T-cell (primary cell): ENCODE measurements at regions not wholly inside any gene's neighbourhood (a gene's known extent, or its start where the extent isn't known, plus 50 kb on each side); places are given as distances from the start of the nearest gene placed in this dataset.

ENCODE experiments used
- ATAC-seq, 4 experiments: fragments of 200-7000 bp in 3 of 4; fragments of 150-1000 bp in 1 of 4; cut with Tn5 transposase; replicated peaks in 1 of 4; 1 replicate in 3 of 4; 2 replicates in 1 of 4; pipeline ENCODE4 v1.10.0; 2021; ENCODE audit warnings: moderate library complexity in 3 of 4, mild to moderate bottlenecking in 2 of 4, moderate number of reproducible peaks in 1 of 4
- CTCF ChIA-PET, 2 donors: fragments of 300-600 bp; sonication (Branson Sonifier 250); formaldehyde crosslinking; loops; one replicate each; lab custom pipeline; 2022; ENCODE audit warnings: antibody characterized with exemption in 2 of 2; lab: Charles Lee
- POLR2A ChIA-PET, 2 donors: fragments of 300-600 bp; sonication (Branson Sonifier 250); formaldehyde crosslinking; loops; one replicate each; lab custom pipeline; 2022; ENCODE audit warnings: antibody characterized with exemption in 2 of 2; lab: Charles Lee
- DNase-seq, 35 experiments: peaks; one replicate each; pipeline versions ENCODE4 v3.0.0 to v3.0.0-alpha.2; 2013 to 2023
- H3K27ac ChIP-seq: one replicate; pipeline ENCODE4 v1.5.1; 2013; ENCODE audit warnings: low read length
- H3K27me3 ChIP-seq, 2 experiments: replicated peaks in 1 of 2; 1 replicate in 1 of 2; 2 replicates in 1 of 2; pipeline versions ENCODE4 v1.6.1 to v1.7.0; 2013; ENCODE audit warnings: low read length in 1 of 2, mixed read lengths in 1 of 2; ENCODE audit not compliant: control insufficient read depth in 2 of 2, insufficient read depth in 2 of 2; ENCODE audit errors: extremely low read depth in 1 of 2
- H3K36me3 ChIP-seq, 2 donors: 1 replicate in 1 of 2; 2 replicates in 1 of 2; pipeline versions ENCODE4 v1.6.1 to v1.7.0; 2013; ENCODE audit warnings: low read length in 1 of 2; ENCODE audit not compliant: control insufficient read depth in 2 of 2, insufficient read depth in 1 of 2; ENCODE audit errors: extremely low read depth in 1 of 2
- H3K4me1 ChIP-seq, 2 experiments: 1 replicate in 1 of 2; 2 replicates in 1 of 2; pipeline versions ENCODE4 v1.6.1 to v1.7.0; 2013; ENCODE audit warnings: low read length in 2 of 2, mixed read lengths in 1 of 2; ENCODE audit not compliant: insufficient read depth in 2 of 2, control insufficient read depth in 1 of 2; ENCODE audit errors: extremely low read depth in 1 of 2
- H3K4me3 ChIP-seq, 2 donors: 1 replicate in 1 of 2; 2 replicates in 1 of 2; pipeline versions ENCODE4 v1.5.1 to v1.7.0; 2013; ENCODE audit warnings: mild to moderate bottlenecking in 2 of 2, low read length in 1 of 2, moderate library complexity in 1 of 2; ENCODE audit not compliant: control insufficient read depth in 1 of 2; ENCODE audit errors: extremely low read depth in 1 of 2
- H3K9me3 ChIP-seq: 2 replicates; pipeline ENCODE4 v1.7.0; 2013
- H3K27ac Mint-ChIP-seq, 2 donors: one replicate each; pipeline ENCODE4 v1.8.0; 2020 to 2021; ENCODE audit warnings: mild to moderate bottlenecking in 2 of 2, mixed read lengths in 2 of 2
- H3K27me3 Mint-ChIP-seq, 2 donors: one replicate each; pipeline ENCODE4 v1.8.0; 2021 to 2022; ENCODE audit warnings: mixed read lengths in 2 of 2
- H3K36me3 Mint-ChIP-seq: one replicate; pipeline ENCODE4 v1.8.0; 2021; ENCODE audit warnings: mixed read lengths
- H3K4me1 Mint-ChIP-seq, 3 donors: one replicate each; pipeline ENCODE4 v1.8.0; 2020 to 2022; ENCODE audit warnings: mixed read lengths in 3 of 3, mild to moderate bottlenecking in 1 of 3
- H3K4me3 Mint-ChIP-seq, 3 donors: one replicate each; pipeline ENCODE4 v1.8.0; 2020 to 2022; ENCODE audit warnings: mild to moderate bottlenecking in 3 of 3, mixed read lengths in 3 of 3, moderate library complexity in 3 of 3
- H3K9me3 Mint-ChIP-seq, 3 donors: one replicate each; pipeline ENCODE4 v1.8.0; 2020 to 2022; ENCODE audit warnings: mixed read lengths in 3 of 3
- WGBS: methylation state at CpG from one replicate; pipeline ENCODE4 v1.1.5; 2013; ENCODE audit warnings: missing lambda C conversion rate; ENCODE audit not compliant: insufficient coverage; 5-methylcytosine and 5-hydroxymethylcytosine counted together

DNA sequence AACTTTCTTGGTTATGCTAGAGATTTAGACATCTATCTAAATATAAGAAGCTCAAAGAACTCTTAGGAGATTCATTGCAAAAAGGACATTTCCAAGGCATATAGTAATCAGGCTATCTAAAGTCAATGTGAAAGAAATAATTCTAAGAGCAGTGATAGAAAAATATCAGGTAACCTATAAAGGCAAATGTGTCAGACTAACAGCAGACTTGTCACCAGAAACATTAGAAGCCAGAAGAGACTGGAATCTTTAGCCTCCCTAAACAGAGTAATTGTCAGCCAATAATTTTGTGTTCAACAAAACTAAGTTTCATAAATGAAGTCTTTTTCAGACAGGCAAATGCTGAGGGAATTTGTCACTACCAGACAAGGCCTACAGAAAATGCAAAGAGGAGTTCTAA is 122.0 kb upstream of the SCAF11 start:
- ChIA-PET CTCF (interaction anchor here in 1 of 2 donors (1.0 kb wide), 1 partner anchor 13 kb away, joined by 3 read pairs; no protein-coding TSS in a partner anchor), POLR2A (interaction anchor here in 1 of 2 donors (0.5 kb wide), 1 partner anchor 1619 kb away, joined by 3 read pairs; no protein-coding TSS in a partner anchor)
- Mint-ChIP-seq H3K9me3 (peaks cover 7 to 12% (median 9%) of the 10 kb centered on the region in 3 donors), H3K27me3 (peaks cover 8 to 9% of the 10 kb centered on the region in 2 donors), H3K4me3 (no peak overlapping the region), H3K4me1 (peaks cover 0 to 6% (median 0%) of the 10 kb centered on the region in 3 donors), H3K36me3 (peaks cover 5% of the 10 kb centered on the region), H3K27ac (no peak overlapping the region)
- peaks cover 0 to 9% of the 10 kb centered on the region in 2 experiments for H3K27me3 ChIP-seq
- no peaks in the 10 kb centered on the region for H3K4me1 ChIP-seq
- DNase-seq (no peak), ATAC-seq (no peak)
- no peak overlapping the region for H3K4me3 ChIP-seq
- no peak overlapping the region for H3K27ac ChIP-seq
- no peaks in the 10 kb centered on the region for H3K9me3 ChIP-seq
- H3K36me3 ChIP-seq, result no peaks in the 10 kb centered on the region

DNA sequence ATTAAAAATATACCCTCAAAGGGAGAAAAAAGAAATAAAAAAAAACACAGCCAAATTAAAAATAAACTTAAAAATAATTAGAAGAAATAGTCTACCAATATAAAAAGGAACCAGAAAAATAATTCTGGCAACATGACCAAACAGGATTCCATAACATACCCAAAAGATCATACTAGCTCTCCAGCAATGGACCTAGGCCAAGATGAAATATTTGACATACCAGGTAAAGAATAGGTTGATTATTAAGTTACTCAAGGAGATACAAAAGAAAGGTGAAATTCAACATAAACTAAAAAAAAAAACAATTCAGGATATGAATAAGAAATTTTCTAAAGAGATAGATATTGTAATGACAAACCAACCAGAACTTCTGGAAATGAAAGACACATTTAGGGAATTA is 121.3 kb upstream of the SCAF11 start:
- Histone ChIP-seq H3K27me3 (peaks cover 0 to 9% of the 10 kb centered on the region in 2 experiments), H3K27ac (no peak overlapping the region), H3K9me3 (no peaks in the 10 kb centered on the region), H3K36me3 (no peaks in the 10 kb centered on the region), H3K4me3 (no peak overlapping the region), H3K4me1 (no peaks in the 10 kb centered on the region)
- H3K4me3 Mint-ChIP-seq, result no peak overlapping the region
- H3K27me3 Mint-ChIP-seq, result peaks cover 8 to 9% of the 10 kb centered on the region in 2 donors
- DNase-seq (no peak), ATAC-seq (no peak)
- peaks cover 0 to 6% (median 0%) of the 10 kb centered on the region in 3 donors for H3K4me1 Mint-ChIP-seq
- ChIA-PET CTCF (interaction anchor here in 1 of 2 donors (1.0 kb wide), 1 partner anchor 14 kb away, joined by 3 read pairs; no protein-coding TSS in a partner anchor), POLR2A (interaction anchor here in 1 of 2 donors (0.5 kb wide), 1 partner anchor 1620 kb away, joined by 3 read pairs; no protein-coding TSS in a partner anchor)
- peaks cover 5% of the 10 kb centered on the region for H3K36me3 Mint-ChIP-seq
- H3K27ac Mint-ChIP-seq, result no peak overlapping the region
- H3K9me3 Mint-ChIP-seq, result peaks cover 7 to 12% (median 9%) of the 10 kb centered on the region in 3 donors

- H3K27ac Mint-ChIP-seq, result no peak overlapping the region
- H3K4me3 ChIP-seq, result no peak overlapping the region
- POLR2A ChIA-PET, result no interaction called here
- no peak for ATAC-seq
- CTCF ChIA-PET, result interaction anchor here in 1 of 2 donors (0.5 kb wide), 1 partner anchor 788 kb away, joined by 3 read pairs; no protein-coding TSS in a partner anchor
- WGBS, result no CpG with 5 or more reads among the region's 1 CpG
- peaks cover 5% of the 10 kb centered on the region for H3K36me3 Mint-ChIP-seq
- peaks cover 0 to 12% of the 10 kb centered on the region in 2 experiments for H3K27me3 ChIP-seq
- DNase-seq, result no peak
- no peak overlapping the region for H3K27ac ChIP-seq
- no peaks in the 10 kb centered on the region for H3K9me3 ChIP-seq
- H3K4me1 Mint-ChIP-seq, result peaks cover 0 to 6% (median 0%) of the 10 kb centered on the region in 3 donors
- peaks cover 7 to 12% (median 9%) of the 10 kb centered on the region in 3 donors for H3K9me3 Mint-ChIP-seq
- no peaks in the 10 kb centered on the region for H3K4me1 ChIP-seq
- H3K36me3 ChIP-seq, result no peaks in the 10 kb centered on the region
- H3K4me3 Mint-ChIP-seq, result no peak overlapping the region
- H3K27me3 Mint-ChIP-seq, result peaks cover 8 to 9% of the 10 kb centered on the region in 2 donors
Measured at GRCh38 chr12:46110928-46111699, 120.7 kb upstream of the SCAF11 start.

DNA sequence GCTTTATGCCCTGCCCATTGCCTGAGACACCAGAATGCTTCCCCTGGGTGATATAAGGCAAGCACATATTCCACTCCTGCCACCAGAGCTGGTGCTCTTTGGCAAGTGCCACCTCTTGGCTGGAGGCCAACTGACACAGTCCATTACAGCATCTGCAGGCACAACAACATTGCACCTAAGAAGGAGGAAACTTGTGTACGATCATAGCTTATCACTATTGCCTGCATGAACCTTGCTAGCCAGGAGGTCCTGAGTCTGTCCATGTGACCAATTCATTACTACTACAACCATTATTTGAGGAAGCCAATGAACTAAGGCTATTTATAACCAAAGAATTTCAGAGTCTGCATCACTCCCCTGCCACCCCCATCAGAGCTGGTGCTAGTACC is 119.8 kb upstream of the SCAF11 start:
- POLR2A ChIA-PET, result no interaction called here
- no peak overlapping the region for H3K27ac ChIP-seq
- Mint-ChIP-seq H3K27me3 (peaks cover 9 to 10% of the 10 kb centered on the region in 2 donors), H3K4me3 (no peak overlapping the region), H3K36me3 (peaks cover 5% of the 10 kb centered on the region), H3K9me3 (peaks cover 7 to 12% (median 9%) of the 10 kb centered on the region in 3 donors), H3K4me1 (peaks cover 0 to 6% (median 0%) of the 10 kb centered on the region in 3 donors), H3K27ac (no peak overlapping the region)
- no peak for DNase-seq
- peaks cover 0 to 12% of the 10 kb centered on the region in 2 experiments for H3K27me3 ChIP-seq
- no CpG with 5 or more reads among the region's 1 CpG for WGBS
- no peaks in the 10 kb centered on the region for H3K36me3 ChIP-seq
- CTCF ChIA-PET, result interaction anchor here in 1 of 2 donors (0.5 kb wide), 1 partner anchor 787 kb away, joined by 3 read pairs; no protein-coding TSS in a partner anchor
- ATAC-seq, result no peak
- no peaks in the 10 kb centered on the region for H3K9me3 ChIP-seq
- H3K4me3 ChIP-seq, result no peak overlapping the region
- no peaks in the 10 kb centered on the region for H3K4me1 ChIP-seq

- CTCF ChIA-PET, result no interaction called here
- Histone ChIP-seq H3K27me3 (peaks cover 0 to 12% of the 10 kb centered on the region in 2 experiments), H3K4me1 (no peaks in the 10 kb centered on the region), H3K9me3 (no peaks in the 10 kb centered on the region), H3K27ac (no peak overlapping the region), H3K4me3 (no peak overlapping the region), H3K36me3 (no peaks in the 10 kb centered on the region)
- POLR2A ChIA-PET, result no interaction called here
- Mint-ChIP-seq H3K4me3 (no peak overlapping the region), H3K4me1 (peaks cover 0 to 6% (median 0%) of the 10 kb centered on the region in 3 donors), H3K27me3 (peaks cover 9 to 10% of the 10 kb centered on the region in 2 donors), H3K36me3 (peaks cover 5% of the 10 kb centered on the region), H3K27ac (no peak overlapping the region), H3K9me3 (peaks cover 7 to 12% (median 9%) of the 10 kb centered on the region in 3 donors)
- WGBS, result 79% methylated on average over 7 of the region's 9 CpGs
- ATAC-seq (no peak), DNase-seq (no peak)
Measured at GRCh38 chr12:46109343-46110222, 119.2 kb upstream of the SCAF11 start.

GRCh38 chr12:46108721-46109120 is 118.3 kb upstream of the SCAF11 start:
- Mint-ChIP-seq H3K4me3 (no peak overlapping the region), H3K27ac (no peak overlapping the region), H3K4me1 (peaks cover 0 to 6% (median 0%) of the 10 kb centered on the region in 3 donors), H3K9me3 (peaks cover 7 to 12% (median 9%) of the 10 kb centered on the region in 3 donors), H3K36me3 (peaks cover 5% of the 10 kb centered on the region), H3K27me3 (peaks cover 8 to 9% of the 10 kb centered on the region in 2 donors)
- no peaks in the 10 kb centered on the region for H3K36me3 ChIP-seq
- no peaks in the 10 kb centered on the region for H3K9me3 ChIP-seq
- H3K27me3 ChIP-seq, result peaks cover 0 to 12% of the 10 kb centered on the region in 2 experiments
- no CpG with 5 or more reads among the region's 1 CpG for WGBS
- DNase-seq (no peak), ATAC-seq (no peak)
- no peaks in the 10 kb centered on the region for H3K4me1 ChIP-seq
- ChIA-PET POLR2A (no interaction called here), CTCF (no interaction called here)
- no peak overlapping the region for H3K4me3 ChIP-seq
- no peak overlapping the region for H3K27ac ChIP-seq
